ENCODE measurements at regions not wholly inside any gene's neighbourhood (a gene's known extent, or its start where the extent isn't known, plus 50 kb on each side); places are given as distances from the start of the nearest gene placed in this dataset.
"Not testable (repeated sequence)": the region's sequence is repeated elsewhere in the genome, so short reads cannot be mapped to it uniquely, and the experiment has no call there.

DNA sequence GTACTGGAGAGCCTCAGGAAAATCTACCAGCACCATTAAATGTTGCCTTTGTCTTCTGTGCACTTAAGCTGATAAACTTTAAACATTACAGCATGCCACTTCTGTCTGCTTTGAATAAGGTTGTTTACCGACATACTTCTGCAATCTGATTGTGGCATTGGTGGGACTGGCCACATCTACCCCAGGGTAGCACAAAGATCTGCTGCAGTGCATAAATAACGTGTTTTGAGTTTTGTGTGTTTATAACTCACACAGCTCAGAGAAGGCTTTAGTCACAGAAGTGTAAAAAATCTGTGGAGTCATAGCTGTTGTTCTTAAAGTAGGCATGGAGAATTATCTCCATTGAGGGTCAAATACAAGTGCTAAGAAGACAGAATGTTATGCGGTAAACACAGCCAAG, 388.4 kb upstream of the AMELY start:
- Histone ChIP-seq H3K27me3 (no peaks in the 10 kb centered on the region), H3K27ac (no peak overlapping the region)

DNA sequence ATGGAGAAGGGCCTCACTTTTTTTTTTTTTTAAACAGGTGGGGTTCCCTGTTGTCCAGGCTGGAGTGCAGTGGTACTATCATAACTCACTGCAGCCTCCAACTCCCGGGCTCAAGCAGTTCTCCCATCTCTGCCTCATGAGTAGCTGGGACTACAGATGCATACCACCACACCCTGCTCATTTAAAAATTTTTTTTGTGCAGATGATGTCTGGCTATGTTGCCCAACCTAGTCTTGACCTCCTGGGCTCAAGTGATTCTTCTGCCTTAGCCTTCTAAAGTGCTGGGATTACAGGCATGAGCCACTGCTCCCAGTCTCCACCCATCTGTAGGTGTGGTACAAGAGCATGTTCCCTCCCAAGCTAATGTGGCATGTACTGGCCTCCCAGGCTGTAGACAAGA, 380.6 kb upstream of the AMELY start:
- Histone ChIP-seq H3K9me3 (no peaks in the 10 kb centered on the region), H3K4me3 (no peak overlapping the region), H3K36me3 (no peaks in the 10 kb centered on the region), H3K4me1 (no peaks in the 10 kb centered on the region), H3K27me3 (no peaks in the 10 kb centered on the region), H3K27ac (no peak overlapping the region)
- no peak for ATAC-seq
- in situ Hi-C loops (cut with MboI; ENCODE audit: low sequenced_read_pairs in 4 of 4) = no loop called here
- TF ChIP-seq POLR2A (IDR thresholded peaks at IDR 0.05) = no peak
- TF ChIP-seq, protein P1, sequence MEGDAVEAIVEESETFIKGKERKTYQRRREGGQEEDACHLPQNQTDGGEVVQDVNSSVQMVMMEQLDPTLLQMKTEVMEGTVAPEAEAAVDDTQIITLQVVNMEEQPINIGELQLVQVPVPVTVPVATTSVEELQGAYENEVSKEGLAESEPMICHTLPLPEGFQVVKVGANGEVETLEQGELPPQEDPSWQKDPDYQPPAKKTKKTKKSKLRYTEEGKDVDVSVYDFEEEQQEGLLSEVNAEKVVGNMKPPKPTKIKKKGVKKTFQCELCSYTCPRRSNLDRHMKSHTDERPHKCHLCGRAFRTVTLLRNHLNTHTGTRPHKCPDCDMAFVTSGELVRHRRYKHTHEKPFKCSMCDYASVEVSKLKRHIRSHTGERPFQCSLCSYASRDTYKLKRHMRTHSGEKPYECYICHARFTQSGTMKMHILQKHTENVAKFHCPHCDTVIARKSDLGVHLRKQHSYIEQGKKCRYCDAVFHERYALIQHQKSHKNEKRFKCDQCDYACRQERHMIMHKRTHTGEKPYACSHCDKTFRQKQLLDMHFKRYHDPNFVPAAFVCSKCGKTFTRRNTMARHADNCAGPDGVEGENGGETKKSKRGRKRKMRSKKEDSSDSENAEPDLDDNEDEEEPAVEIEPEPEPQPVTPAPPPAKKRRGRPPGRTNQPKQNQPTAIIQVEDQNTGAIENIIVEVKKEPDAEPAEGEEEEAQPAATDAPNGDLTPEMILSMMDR (IDR thresholded peaks at IDR 0.05 in 4 of 5, conservative IDR thresholded peaks at IDR 0.05 in 1 of 5) = no peak
- intact Hi-C loops (cut with DNase I; ENCODE audit: low total_unique reads) = no loop called here
- DNase-seq = no peak

More for the DNA sequence above, 388.4 kb upstream of the AMELY start:
- in situ Hi-C loops (cut with MboI; ENCODE audit: low sequenced_read_pairs in 4 of 4) = no loop called here
- DNase-seq (no peak), ATAC-seq (no peak)
- Histone ChIP-seq H3K9me3 (no peaks in the 10 kb centered on the region), H3K4me3 (no peak overlapping the region), H3K4me1 (no peaks in the 10 kb centered on the region), H3K36me3 (no peaks in the 10 kb centered on the region)
- intact Hi-C loops (cut with DNase I; ENCODE audit: low total_unique reads) = no loop called here
- TF ChIP-seq, protein P1 (IDR thresholded peaks at IDR 0.05 in 4 of 5, conservative IDR thresholded peaks at IDR 0.05 in 1 of 5) = no peak
- TF ChIP-seq POLR2A (IDR thresholded peaks at IDR 0.05) = no peak

GRCh38 chrY:7289889-7290833, 378.6 kb upstream of the AMELY start:
- Histone ChIP-seq H3K4me1 (no peaks in the 10 kb centered on the region), H3K27me3 (no peaks in the 10 kb centered on the region), H3K36me3 (no peaks in the 10 kb centered on the region), H3K4me3 (no peak overlapping the region), H3K27ac (peak overlapping the region in 1 of 4 donors; percentile 51), H3K9me3 (no peaks in the 10 kb centered on the region)
- TF ChIP-seq POLR2A (IDR thresholded peaks at IDR 0.05) = no peak
- TF ChIP-seq, protein P1 (IDR thresholded peaks at IDR 0.05 in 4 of 5, conservative IDR thresholded peaks at IDR 0.05 in 1 of 5) = no peak
- no peak for ATAC-seq
- DNase-seq = no peak
- in situ Hi-C loops (cut with MboI; ENCODE audit: low sequenced_read_pairs in 4 of 4) (no loop called here), intact Hi-C loops (cut with DNase I; ENCODE audit: low total_unique reads) (no loop called here)

- Histone ChIP-seq H3K4me1 (no peaks in the 10 kb centered on the region), H3K27ac (no peak overlapping the region), H3K36me3 (no peaks in the 10 kb centered on the region), H3K4me3 (no peak overlapping the region), H3K27me3 (no peaks in the 10 kb centered on the region), H3K9me3 (no peaks in the 10 kb centered on the region)
- no peak for TF ChIP-seq POLR2A (IDR thresholded peaks at IDR 0.05)
- TF ChIP-seq, protein P1 (IDR thresholded peaks at IDR 0.05 in 4 of 5, conservative IDR thresholded peaks at IDR 0.05 in 1 of 5) = no peak
- DNase-seq (no peak), ATAC-seq (no peak)
- in situ Hi-C loops (cut with MboI; ENCODE audit: low sequenced_read_pairs in 4 of 4) (no loop called here), intact Hi-C loops (cut with DNase I; ENCODE audit: low total_unique reads) (no loop called here)
These were observed 377.1 kb upstream of the AMELY start for GRCh38 chrY:7288611-7289010.

DNA sequence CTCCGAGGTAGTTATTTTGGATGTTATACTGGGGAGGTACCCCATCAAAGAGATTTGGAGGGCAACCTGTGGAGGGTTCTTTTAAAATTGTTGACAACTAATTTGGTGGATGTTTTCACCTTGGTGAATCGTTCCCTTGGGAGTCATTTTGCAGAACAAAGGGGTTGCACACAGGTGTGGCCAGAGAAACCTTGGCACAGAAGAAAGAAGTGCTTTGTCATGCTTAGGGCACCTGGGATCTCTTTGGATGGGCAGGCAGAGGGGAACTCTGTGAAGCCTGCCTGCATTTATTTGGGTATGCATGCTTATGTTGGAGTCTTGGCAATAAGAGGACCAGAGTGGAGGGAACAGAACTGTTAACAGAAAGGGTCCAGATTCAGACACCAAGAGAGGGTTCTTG, 376.4 kb upstream of the AMELY start:
- in situ Hi-C loops (cut with MboI; ENCODE audit: low sequenced_read_pairs in 4 of 4); H3K4me1 ChIP-seq; H3K27me3 ChIP-seq; DNase-seq; H3K36me3 ChIP-seq; intact Hi-C loops (cut with DNase I; ENCODE audit: low total_unique reads); H3K27ac ChIP-seq; ATAC-seq; H3K9me3 ChIP-seq; H3K4me3 ChIP-seq: not testable (repeated sequence)
